ENCODE measurements at regions not wholly inside any gene's neighbourhood (a gene's known extent, or its start where the extent isn't known, plus 50 kb on each side); places are given as distances from the start of the nearest gene placed in this dataset.

- no peak for TF ChIP-seq POLR2A (IDR thresholded peaks at IDR 0.05; ENCODE audit: low read depth)
- no peak for TF ChIP-seq CTCF (IDR thresholded peaks at IDR 0.05)
- TF ChIP-seq POLR2AphosphoS5 (IDR thresholded peaks at IDR 0.05) = no peak
- TF ChIP-seq EP300 (IDR thresholded peaks at IDR 0.05) = no peak
Observed at GRCh38 chr5:68430279-68430678, 214.7 kb downstream of the PIK3R1 start.
